Myocyte (in vitro differentiated cells): ENCODE measurements at regions not wholly inside any gene's neighbourhood (a gene's known extent, or its start where the extent isn't known, plus 50 kb on each side); places are given as distances from the start of the nearest gene placed in this dataset.

Experiments used
- DNase-seq: peaks from one replicate; pipeline ENCODE4 v3.0.0-alpha.2; 2012; ENCODE audit warnings: low read depth

- DNase-seq = no peak
Observed at GRCh38 chr21:16976193-16976592, 536.6 kb upstream of the CXADR start.

- DNase-seq = peak; percentile 16
Observed at GRCh38 chr21:16978309-16978895, 534.4 kb upstream of the CXADR start.

DNA sequence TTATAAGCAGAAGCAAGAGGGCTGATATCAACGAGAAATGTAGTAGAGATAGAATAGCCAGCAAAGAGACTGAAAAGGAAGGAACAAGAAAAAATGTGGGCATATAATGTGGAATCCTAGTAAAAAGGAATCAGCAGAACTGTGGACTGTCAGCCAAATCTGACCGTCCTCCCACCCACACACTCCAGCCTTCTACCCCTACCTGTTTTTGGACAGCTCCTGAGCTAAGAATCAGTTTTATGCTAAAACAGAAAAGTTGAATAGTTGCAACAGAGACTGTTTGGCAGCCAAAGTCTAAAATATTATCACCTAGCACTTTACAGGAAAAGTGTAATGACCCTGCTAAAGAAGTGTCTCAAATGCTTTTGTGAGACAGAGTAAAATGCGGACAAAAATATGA lies 533.3 kb upstream of the CXADR start:
- no peak for DNase-seq

DNA sequence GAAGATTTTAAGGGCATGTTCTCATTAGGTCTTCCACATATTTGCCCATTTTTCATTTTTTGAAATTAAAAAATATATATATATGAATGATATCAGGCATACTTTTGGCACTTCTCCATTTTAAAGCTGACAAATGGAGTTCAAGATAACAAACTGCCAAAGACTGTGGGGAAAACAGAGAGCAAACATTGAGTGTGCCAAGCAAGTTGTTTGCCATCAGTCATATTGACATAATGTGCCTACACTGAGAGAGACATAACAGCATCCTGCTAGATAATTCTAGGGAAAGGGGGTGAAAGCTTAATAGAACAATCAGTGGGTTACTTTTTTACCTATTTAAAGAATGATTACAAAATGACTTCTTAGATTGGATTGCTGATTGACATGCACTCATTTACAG lies 529.4 kb upstream of the CXADR start:
- no peak for DNase-seq

DNA sequence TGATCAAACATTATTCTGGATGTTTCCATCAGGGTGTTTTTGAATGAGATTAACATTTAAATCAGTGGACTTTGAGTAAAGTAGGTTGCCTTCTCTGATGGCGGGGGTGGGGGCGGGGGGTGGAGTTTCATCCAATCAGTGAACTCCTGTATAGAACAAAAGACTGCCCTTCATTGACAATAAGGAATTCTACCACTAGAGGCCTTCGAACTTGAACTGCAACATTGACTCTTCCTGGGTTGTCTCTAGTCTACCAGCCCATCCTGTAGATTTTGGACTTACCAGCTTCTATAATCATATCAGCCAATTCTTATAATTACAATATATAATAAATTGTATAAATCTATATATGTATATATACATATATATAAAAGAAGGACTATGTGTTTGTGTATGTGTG lies 520.4 kb upstream of the CXADR start:
- DNase-seq = no peak

DNA sequence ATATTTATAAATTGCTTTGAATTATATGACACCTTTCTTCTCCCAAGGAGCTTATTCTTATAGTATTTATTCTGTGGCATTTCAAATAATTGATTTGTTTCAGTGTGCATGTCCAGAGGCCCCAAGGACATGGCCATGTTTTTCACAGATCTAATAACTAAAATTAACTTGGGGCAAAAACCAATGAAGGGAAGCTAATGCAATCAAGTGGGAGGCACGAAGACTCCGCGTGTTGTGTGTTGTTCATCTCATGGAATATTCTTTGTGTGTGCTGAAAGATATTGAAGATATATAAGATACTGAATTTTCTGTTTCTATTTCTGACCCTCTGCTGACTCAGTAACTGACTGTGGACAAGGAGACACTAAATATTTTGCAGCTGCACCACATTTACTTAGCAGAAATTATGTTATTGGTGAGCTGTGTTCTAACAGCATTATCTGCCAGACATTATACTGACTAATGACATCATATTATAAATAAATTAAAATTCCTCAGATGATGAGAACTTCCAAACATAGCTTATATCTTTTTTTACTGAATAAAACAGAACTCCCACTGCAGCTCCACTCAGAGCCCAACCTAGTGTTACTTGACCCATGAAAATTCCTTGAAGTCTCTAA lies 519.3 kb upstream of the CXADR start:
- no peak for DNase-seq

GRCh38 chr21:17002594-17003257 lies 510.1 kb upstream of the CXADR start:
- no peak for DNase-seq

DNA sequence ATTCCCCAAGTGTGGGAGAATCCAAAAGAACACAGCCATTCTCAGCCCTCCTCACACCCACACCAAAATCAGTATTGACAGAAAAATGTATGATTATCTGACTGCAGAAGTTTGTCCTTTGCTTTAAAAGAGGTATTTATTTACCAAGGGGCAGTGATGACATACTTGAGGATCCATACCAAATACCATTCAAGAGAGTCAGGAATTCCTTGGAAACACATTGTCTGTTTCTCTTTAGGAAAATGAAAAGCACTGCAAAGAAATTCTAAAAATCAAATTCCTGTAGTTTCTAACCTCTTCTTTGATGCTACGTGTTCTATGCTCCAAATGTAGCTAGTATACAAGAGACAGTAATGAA lies 509.6 kb upstream of the CXADR start:
- DNase-seq = peak; percentile 19

GRCh38 chr21:17003763-17004373 lies 509.0 kb upstream of the CXADR start:
- peak; percentile 25 for DNase-seq

DNA sequence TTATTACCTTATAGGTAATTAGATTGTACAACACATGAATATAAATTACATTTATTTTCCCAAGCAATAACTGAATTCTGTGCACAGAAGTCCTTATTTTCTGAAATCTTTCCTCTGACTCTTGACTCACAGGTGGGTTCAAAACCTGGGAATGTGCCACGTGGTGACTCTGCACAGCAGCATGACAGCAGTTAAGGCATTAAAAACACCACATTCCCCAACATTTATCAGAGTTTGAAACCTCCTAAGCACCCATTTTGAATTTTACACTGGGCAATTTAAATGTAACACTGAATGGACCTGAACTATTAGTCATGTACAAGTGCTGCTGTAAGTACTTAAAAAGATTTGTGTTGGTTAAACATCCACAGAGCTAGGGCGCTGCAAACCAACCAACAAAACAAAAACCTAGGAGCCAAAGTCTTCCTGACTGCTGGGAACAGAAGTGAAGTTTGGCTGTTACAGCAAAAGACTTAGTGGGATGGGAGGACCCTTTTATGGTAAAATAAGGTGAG lies 480.6 kb upstream of the CXADR start:
- DNase-seq = no peak

- DNase-seq = no peak
Observed at GRCh38 chr21:17044696-17045095, 468.1 kb upstream of the CXADR start.

DNA sequence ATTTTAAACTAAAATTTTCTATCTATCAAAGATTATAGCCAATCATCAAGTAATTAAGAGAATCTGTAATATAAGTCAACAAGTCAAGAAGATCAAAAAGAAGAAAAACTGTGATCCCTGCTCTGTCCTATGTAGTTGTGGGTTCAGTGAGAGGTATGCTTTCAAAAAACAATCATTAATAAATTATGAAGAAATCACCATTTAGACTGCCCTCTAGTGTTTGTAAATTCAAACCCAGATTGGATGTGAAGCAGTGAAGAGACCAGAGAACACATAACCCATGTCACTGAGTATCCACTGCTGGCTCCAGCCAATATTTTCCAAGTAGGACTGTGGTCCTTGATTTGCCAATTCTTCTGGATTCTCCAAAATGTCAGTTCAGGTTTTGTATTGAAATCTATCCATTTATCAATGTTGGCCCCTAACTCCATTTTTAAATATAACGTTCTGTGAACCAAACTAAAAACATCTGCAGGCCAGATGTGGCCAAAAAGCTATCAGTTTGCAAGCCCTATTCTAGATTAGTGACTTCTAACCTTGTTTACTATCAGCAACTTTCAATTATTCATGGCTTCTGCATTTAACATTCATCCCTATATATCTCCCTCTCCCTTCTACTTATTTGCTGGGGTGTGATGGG lies 467.5 kb upstream of the CXADR start:
- peak; percentile 61 for DNase-seq

GRCh38 chr21:17048974-17049373 lies 463.9 kb upstream of the CXADR start:
- no peak for DNase-seq

DNA sequence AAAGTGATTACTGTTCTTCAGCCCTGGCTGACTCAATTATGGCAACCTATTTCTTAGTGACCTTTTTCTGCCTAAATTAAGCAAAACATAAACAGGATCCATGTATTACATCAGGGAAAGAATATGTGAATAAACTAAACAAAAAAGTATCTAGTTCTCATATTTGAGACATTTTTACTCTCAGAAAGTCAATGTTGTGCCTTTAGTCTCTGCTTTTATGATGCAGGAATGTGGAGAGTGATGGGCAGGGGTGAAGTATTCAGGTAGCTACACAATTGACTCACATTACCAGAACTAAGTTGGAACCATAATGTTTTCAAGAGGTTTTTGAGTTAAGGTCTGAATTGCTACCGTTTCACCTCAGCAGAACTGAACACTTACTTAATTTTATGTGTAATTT lies 462.7 kb upstream of the CXADR start:
- no peak for DNase-seq

GRCh38 chr21:17050646-17051045 lies 462.2 kb upstream of the CXADR start:
- no peak for DNase-seq

- DNase-seq = no peak
Observed at GRCh38 chr21:17051054-17051453, 461.8 kb upstream of the CXADR start.

GRCh38 chr21:17053321-17053720 lies 459.5 kb upstream of the CXADR start:
- DNase-seq = no peak

GRCh38 chr21:17059936-17060335 lies 452.9 kb upstream of the CXADR start:
- DNase-seq = no peak

GRCh38 chr21:17066006-17066405 lies 446.8 kb upstream of the CXADR start:
- DNase-seq = no peak

- DNase-seq = no peak
Observed at GRCh38 chr21:17071093-17071492, 441.8 kb upstream of the CXADR start.

DNA sequence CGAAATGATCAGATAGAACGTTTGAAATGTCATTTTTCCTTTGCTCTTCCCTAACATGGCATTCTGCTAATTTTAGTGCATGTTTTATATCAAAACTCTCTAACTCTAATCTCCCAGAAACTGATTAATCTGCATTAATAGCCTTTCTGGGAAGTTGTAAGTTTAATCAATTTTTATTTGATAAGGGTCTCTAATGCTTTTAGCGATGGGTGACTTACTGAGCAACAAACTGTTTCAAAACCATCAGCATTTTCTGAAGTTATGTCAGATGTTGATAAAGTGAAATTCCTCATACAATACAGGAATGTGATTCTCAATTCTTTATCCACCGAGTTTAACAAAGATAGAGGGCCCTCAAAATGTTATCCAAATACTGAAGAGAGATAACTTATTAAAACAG lies 431.6 kb upstream of the CXADR start:
- no peak for DNase-seq
